Stimulated activated CD4-positive, alpha-beta T cell treated with anti-CD3 and anti-CD28 coated beads, Interleukin-4, amount 100 ng/mL, for 48 hours (primary cell): ENCODE measurements at regions not wholly inside any gene's neighbourhood (a gene's known extent, or its start where the extent isn't known, plus 50 kb on each side); places are given as distances from the start of the nearest gene placed in this dataset.
"Not testable (repeated sequence)": the region's sequence is repeated elsewhere in the genome, so short reads cannot be mapped to it uniquely, and the experiment has no call there.

Experiments used
- DNase-seq, 2 donors: peaks; one replicate each; pipeline ENCODE4 v3.0.0-alpha.2; 2020; ENCODE audit warnings: low read depth in 2 of 2

GRCh38 chr3:88947013-88947412, 160.4 kb upstream of the EPHA3 start:
- DNase-seq: no peak

- no peak for DNase-seq
Measured at GRCh38 chr3:88954853-88955252, 152.6 kb upstream of the EPHA3 start.

DNA sequence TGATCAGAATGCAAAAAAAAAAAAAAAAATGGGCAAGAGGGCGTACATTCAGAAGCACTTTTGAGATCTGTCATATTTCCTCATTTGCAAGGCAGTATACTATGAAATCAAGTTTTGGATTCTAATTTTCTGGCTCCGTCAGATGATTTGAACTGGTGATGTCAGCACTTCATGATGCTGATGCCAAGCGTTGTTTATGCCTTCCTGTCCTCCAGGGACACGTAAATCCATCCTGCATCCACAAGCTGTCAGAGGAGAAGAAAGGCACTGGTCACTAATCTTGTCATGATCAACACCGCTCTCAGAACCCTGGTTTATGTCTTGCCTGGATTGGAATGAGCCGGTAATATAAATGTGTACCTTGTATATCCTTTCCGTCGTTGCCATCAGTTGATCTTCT, 152.1 kb upstream of the EPHA3 start:
- DNase-seq: no peak

GRCh38 chr3:88957711-88958439, 149.5 kb upstream of the EPHA3 start:
- DNase-seq: no peak

- DNase-seq: no peak
Measured at GRCh38 chr3:88960019-88960418, 147.4 kb upstream of the EPHA3 start.

DNA sequence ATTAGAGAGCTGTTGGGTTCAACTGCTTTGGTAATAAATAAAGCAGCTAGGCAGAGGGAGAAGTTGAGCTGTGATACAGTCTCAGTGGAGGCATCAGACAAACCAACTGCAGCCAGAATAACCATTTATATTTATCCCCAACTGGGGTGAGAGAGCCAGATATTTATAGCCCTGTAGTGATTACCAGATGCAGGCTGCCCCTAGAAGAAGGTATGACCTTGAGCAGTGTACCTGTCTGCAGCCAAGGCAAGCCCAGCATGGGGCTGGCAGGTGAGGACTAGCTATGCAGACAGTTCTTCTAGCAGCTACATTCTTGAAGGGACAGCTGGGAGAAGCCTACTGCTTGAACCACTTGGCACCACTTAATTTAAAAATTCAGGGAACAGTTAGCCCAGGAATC, 144.4 kb upstream of the EPHA3 start:
- no peak for DNase-seq

- DNase-seq: no peak
Measured at GRCh38 chr3:88979760-88980159, 127.7 kb upstream of the EPHA3 start.

- no peak for DNase-seq
Measured at GRCh38 chr3:88983458-88983857, 124.0 kb upstream of the EPHA3 start.

DNA sequence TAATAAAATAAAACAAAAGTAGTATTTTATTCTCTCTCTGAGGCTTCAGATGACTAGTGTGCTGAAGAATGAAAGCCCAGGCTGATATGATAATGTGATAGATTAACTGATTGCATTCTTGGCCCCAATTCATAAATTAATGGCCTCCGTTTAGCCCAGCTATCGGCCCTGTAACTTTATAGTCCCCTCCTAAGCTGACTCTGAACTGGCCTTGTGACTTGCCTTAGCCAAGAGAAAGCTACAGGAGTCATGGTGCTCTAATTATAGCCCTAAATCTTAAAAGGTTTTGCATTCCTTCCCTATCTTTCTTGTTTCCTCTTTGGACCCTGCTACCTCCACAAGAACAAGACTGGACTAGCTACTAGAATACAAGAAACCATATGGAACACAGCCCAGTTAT, 123.2 kb upstream of the EPHA3 start:
- DNase-seq: no peak

DNA sequence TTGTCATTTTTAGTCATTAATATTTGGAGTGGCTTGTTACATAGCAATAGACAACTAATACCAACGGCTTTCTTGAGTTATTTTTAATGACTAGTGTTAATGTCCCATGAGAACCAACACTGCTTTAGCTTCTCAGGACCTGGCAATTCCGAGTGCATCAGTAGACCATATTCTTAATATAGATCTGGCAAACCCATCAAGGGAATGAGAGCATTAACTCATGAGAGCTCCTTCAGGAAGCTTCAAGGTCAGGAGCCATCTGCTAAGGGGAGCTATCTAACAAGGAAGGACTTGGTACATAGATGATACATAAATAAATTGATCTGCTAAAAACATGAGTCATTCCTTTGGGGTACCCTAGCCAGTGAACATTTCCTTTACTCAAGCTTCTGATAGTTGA, 122.6 kb upstream of the EPHA3 start:
- DNase-seq: no peak

DNA sequence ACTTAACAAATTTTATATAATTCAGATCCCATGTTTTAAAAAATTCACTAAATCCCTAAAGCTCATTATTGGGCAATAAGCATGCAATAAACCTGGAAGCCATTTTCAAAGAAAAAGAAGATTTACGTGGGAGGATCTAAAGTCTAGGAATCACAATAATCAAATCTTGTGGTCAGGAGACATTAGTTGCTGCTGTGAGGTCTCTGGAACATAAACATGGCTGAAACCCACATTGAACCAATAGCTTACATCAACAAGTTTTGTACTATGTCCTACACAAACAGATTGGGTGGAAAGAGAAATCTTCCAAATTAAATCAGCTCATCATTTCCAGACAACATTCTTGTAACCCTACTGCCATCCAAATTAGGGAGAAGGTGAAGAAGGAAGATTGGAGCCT, 121.9 kb upstream of the EPHA3 start:
- DNase-seq: no peak

DNA sequence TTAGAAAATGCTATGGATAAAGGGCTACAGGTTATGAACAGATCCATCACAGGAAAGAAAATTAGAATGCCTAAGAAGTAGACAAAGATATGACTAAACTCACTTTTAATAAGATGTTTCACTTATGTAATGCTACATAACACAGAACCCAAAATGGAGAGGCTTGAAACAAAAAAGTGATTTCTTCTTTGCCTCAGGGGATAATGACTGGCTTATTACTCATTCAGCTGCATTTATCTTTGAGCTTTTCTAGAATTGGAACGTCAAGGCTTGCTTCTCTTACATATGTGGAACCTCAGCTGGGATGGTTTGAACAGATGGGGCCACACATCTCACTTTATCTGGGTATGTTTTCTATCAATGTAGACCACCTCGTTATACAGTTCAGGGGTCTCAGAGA, 120.6 kb upstream of the EPHA3 start:
- no peak for DNase-seq

- no peak for DNase-seq
Measured at GRCh38 chr3:88987776-88988175, 119.6 kb upstream of the EPHA3 start.

DNA sequence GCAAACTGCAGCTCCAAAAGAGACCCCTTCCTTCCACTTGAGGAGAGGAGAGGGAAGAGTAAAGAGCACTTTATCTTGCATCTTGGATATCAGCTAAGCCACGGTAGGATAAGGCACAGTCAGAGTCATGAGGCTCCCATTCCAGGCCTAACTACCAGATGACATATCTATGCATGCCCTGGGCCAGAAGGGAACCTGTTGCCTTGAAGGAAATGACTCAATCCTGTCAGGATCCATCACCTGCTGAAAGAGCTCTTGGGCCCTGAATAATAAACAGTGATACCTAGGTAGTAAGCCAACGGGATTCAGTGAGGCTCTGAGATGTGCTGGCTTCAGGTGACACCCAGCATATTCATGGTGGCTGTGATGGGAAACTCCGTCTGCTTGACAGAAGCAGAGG, 118.5 kb upstream of the EPHA3 start:
- DNase-seq: no peak

GRCh38 chr3:88991496-88991895, 115.9 kb upstream of the EPHA3 start:
- DNase-seq: no peak

DNA sequence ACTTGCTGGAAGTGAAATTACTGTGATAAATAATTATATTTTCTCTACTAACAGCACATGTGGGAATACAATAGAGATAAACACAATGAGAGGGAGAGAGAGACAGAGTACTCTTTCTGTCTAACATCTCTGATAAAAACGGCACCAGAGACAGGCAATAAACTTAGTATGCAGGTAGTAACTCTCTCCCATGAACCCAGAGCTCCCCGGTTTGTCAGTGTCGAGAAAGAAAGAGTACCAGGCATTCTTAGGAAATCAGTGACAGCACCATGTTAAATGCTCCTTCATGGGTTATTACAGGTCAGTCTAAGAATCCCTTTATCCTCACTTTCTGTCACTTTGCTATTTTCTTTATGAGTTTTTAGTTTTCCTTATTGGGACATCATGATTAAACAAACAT, 110.7 kb upstream of the EPHA3 start:
- no peak for DNase-seq

DNA sequence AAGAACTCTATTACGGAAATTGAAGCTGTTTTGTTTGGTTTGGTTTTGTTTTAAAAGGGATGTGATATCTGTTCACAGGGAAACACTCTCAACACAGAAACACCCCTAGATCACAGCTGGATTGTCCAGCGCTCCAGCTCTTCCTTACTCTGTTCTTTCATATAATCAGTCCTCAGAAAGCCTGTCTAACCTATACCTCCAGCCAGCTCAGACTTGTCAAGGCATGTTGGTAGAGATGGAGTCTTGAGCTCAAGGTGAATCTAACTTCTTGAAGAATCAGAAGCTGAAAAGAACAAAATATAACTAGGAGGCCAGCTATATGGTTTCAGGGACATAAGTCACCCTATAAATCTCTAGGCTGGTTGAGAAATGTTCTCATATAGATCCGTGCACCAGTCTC, 110.2 kb upstream of the EPHA3 start:
- no peak for DNase-seq

DNA sequence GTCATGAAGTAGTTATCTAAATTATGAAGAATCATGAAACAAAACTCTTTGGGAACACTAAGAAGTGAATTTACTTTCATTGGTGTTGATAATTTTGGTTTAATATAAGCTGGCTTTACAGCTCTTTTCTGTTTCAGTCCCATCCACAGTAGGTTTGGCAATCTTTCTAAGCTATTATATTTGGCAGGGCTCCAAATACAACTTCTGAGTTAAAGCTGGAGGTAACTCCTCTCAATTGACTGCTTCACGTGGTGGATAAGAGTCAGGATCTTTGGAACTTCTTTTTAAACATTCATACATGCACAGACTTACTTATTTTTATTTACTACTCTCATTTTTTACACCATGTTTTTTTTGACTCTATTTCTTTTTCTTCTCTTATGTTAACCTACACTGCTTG, 106.5 kb upstream of the EPHA3 start:
- DNase-seq: no peak

DNA sequence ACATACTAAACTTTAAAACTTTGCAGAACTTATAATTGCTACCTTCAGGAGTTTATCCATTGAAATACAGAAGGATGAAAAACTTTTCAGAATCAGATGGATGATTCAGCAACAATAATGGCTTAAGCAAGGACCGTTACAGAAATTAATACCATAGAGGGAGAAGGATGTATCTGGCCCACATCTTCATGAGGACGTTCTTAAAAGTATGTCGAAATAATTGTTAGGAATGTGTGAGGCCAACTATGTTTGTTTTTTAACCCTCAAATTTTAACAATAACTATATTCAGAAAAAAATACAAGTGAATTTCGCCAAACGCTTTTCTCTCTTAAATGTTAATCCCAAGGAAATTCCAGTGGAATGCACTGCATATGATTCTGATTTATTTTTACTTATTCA, 105.2 kb upstream of the EPHA3 start:
- DNase-seq: no peak

DNA sequence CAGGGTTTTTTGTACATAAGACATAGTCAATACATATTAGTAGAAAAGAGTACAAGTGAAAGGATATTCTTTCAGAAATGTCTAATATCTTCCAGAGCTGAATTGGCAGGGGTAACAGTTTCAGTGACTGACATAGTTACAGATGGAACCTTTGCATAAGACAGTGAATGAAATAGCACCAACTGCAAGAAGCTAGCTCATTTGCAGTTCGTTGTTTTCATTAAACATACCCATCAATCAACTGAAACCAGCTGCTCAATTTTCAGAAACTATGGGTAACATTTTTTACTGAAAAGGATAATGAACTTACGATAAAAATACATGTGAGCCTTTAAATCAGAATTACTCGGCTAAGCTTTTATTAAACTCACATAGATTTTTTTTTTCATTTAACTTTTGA, 93.9 kb upstream of the EPHA3 start:
- DNase-seq: no peak

GRCh38 chr3:89017531-89017930, 89.9 kb upstream of the EPHA3 start:
- no peak for DNase-seq

DNA sequence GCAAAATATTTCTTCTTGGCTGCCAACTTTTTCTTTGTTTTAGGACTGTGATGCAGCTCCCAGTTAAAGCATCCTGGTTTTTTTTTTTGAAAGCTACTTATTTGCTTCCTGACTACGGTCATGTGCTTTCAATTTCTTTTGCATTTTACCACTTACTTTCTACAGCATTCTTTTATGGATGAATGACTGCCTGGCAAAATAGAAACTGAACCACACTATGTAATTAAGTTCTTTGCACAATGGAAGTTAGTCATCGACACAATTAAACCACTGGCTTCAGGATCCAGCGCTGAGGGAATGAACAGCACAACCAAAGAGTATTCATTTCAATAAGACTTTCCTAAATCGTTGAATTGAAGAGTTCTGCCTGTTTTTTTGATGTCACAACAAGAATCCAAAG, 82.2 kb upstream of the EPHA3 start:
- no peak for DNase-seq

DNA sequence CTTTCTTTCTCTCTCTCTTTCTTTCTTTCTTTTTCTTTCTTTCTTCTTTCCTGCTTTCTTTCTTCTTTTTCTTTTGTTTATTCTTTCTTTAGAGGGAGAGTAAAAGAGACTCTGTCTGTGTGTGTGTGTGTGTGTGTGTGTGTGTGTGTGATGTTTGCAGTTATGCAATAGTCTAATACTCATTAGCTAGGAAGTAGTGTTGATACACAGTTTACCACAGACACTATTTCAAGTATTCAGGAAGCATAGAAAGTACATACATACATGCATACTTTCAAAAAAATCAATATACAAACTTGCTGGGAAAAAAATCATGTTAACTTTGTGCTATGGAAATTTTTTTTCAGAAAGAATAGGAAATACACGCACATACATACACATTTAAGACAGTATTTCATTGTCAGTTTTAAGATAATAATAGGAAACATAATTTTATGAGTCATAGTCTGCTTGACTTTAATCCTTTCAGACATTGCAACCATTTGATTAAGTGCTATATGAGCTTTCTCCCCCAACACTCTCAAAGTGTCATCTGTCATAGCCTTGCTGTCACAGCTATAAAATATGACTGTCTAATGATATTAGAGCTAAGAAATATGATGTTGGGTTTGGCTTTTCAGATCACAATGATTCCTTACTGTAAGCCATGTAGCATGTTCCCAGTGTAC, 74.9 kb upstream of the EPHA3 start:
- no peak for DNase-seq

GRCh38 chr3:89034723-89035122, 72.7 kb upstream of the EPHA3 start:
- not testable (repeated sequence) for DNase-seq
